B cell (primary cell): ENCODE measurements at regions not wholly inside any gene's neighbourhood (a gene's known extent, or its start where the extent isn't known, plus 50 kb on each side); places are given as distances from the start of the nearest gene placed in this dataset.

Experiments used
- ATAC-seq: fragments of 200-7000 bp; cut with Tn5 transposase; one replicate; pipeline ENCODE4 v1.10.0; 2021; ENCODE audit warnings: low read depth, mild to moderate bottlenecking, moderate number of reproducible peaks, moderate library complexity
- CTCF ChIA-PET: fragments of 350-600 bp; sonication (Branson Sonifier 250); formaldehyde crosslinking; loops from one replicate; lab custom pipeline; 2021; ENCODE audit warnings: antibody characterized with exemption, inconsistent platforms; lab: Charles Lee
- POLR2A ChIA-PET: fragments of 350-600 bp; sonication (Branson Sonifier 250); formaldehyde crosslinking; loops from one replicate; lab custom pipeline; 2021; ENCODE audit warnings: antibody characterized with exemption; lab: Charles Lee
- DNase-seq: peaks from one replicate; pipeline ENCODE4 v3.0.0; 2013
- H2AFZ ChIP-seq: 2 replicates; pipeline ENCODE4 v1.6.1; 2012; ENCODE audit warnings: mild to moderate bottlenecking, low read depth, low read length; ENCODE audit not compliant: insufficient read depth, poor library complexity, severe bottlenecking
- H3K27ac ChIP-seq, 2 donors: 1 replicate in 1 of 2; 2 replicates in 1 of 2; pipeline ENCODE4 v1.5.1; 2012 to 2013; ENCODE audit warnings: low read length in 2 of 2, mild to moderate bottlenecking in 2 of 2, moderate library complexity in 1 of 2
- H3K27me3 ChIP-seq, 4 experiments: fragments of 200-600 bp in 1 of 4; sonication (generic) in 1 of 4; replicated peaks in 1 of 4; 1 replicate in 2 of 4; 2 replicates in 2 of 4; pipeline versions ENCODE4 v1.6.1 to v1.7.0; 2013 to 2016; ENCODE audit warnings: low read length in 3 of 4, mild to moderate bottlenecking in 2 of 4, mixed read lengths in 1 of 4, moderate library complexity in 1 of 4; ENCODE audit not compliant: insufficient read depth in 4 of 4, control insufficient read depth in 3 of 4; ENCODE audit errors: control extremely low read depth in 1 of 4
- H3K36me3 ChIP-seq, 2 experiments: replicated peaks in 1 of 2; 1 replicate in 1 of 2; 2 replicates in 1 of 2; pipeline versions ENCODE4 v1.6.1 to v1.7.1; 2013; ENCODE audit warnings: low read length in 1 of 2; ENCODE audit not compliant: insufficient read depth in 2 of 2, control insufficient read depth in 1 of 2; ENCODE audit errors: control extremely low read depth in 1 of 2, extremely low read depth in 1 of 2
- H3K4me1 ChIP-seq, 2 donors: fragments of 200-600 bp in 1 of 2; sonication (generic) in 1 of 2; 1 replicate in 1 of 2; 2 replicates in 1 of 2; pipeline versions ENCODE4 v1.5.1 to v1.6.1; 2013 to 2017; ENCODE audit warnings: low read length in 2 of 2; ENCODE audit not compliant: control insufficient read depth in 2 of 2, insufficient read depth in 2 of 2
- H3K4me2 ChIP-seq: replicated peaks from 2 replicates; pipeline ENCODE3; 2012; ENCODE audit warnings: mild to moderate bottlenecking, low read depth, low read length; ENCODE audit not compliant: poor library complexity, severe bottlenecking
- H3K4me3 ChIP-seq, 5 experiments: fragments of 200-600 bp in 1 of 5; sonication (generic) in 1 of 5; 1 replicate in 3 of 5; 2 replicates in 2 of 5; pipeline versions ENCODE4 v1.5.1 to v1.7.0; 2011 to 2016; ENCODE audit warnings: low read length in 4 of 5, mild to moderate bottlenecking in 4 of 5, low read depth in 2 of 5, control low read depth in 1 of 5, moderate library complexity in 1 of 5; ENCODE audit not compliant: insufficient read depth in 1 of 5; ENCODE audit errors: control extremely low read depth in 1 of 5, extremely low read depth in 1 of 5
- H3K79me2 ChIP-seq: fragments of 200-600 bp; sonication (generic); one replicate; pipeline ENCODE4 v1.6.0; 2016; ENCODE audit warnings: low read length; ENCODE audit not compliant: control insufficient read depth, insufficient read depth
- H3K9ac ChIP-seq: fragments of 200-600 bp; sonication (generic); 2 replicates; pipeline ENCODE4 v1.6.1; 2017; ENCODE audit warnings: mild to moderate bottlenecking, low read length, moderate library complexity
- H3K9me3 ChIP-seq, 3 donors: one replicate each; pipeline versions ENCODE4 v1.6.1 to v1.7.1; 2013; ENCODE audit warnings: low read length in 2 of 3; ENCODE audit not compliant: control insufficient read depth in 2 of 3, insufficient read depth in 1 of 3; ENCODE audit errors: control extremely low read depth in 1 of 3
- H4K20me1 ChIP-seq: 2 replicates; pipeline ENCODE4 v1.6.0; 2012; ENCODE audit warnings: mild to moderate bottlenecking, low read length; ENCODE audit not compliant: insufficient read depth, control insufficient read depth, poor library complexity, severe bottlenecking
- H3K27ac Mint-ChIP-seq: one replicate; pipeline ENCODE4 v1.8.0; 2021; ENCODE audit warnings: mixed read lengths
- H3K27me3 Mint-ChIP-seq: one replicate; pipeline ENCODE4 v1.8.0; 2021; ENCODE audit warnings: mixed read lengths
- H3K4me1 Mint-ChIP-seq: one replicate; pipeline ENCODE4 v1.8.0; 2021; ENCODE audit warnings: mixed read lengths
- H3K4me3 Mint-ChIP-seq: one replicate; pipeline ENCODE4 v1.8.0; 2021; ENCODE audit warnings: mixed read lengths
- H3K9me3 Mint-ChIP-seq: one replicate; pipeline ENCODE4 v1.8.0; 2022; ENCODE audit warnings: mixed read lengths; ENCODE audit not compliant: insufficient read depth
- CTCF ChIP-seq: fragments of 200-600 bp; IDR thresholded peaks from one replicate; pipeline ENCODE4 v1.8.0; 2022; ENCODE audit warnings: antibody characterized with exemption, mild to moderate bottlenecking
- EZH2 ChIP-seq: IDR thresholded peaks from 2 replicates; pipeline ENCODE4 v1.6.1; 2012; ENCODE audit warnings: borderline replicate concordance, low read depth, mild to moderate bottlenecking, moderate library complexity, low read length; ENCODE audit not compliant: insufficient read depth, poor library complexity, severe bottlenecking
- WGBS: methylation state at CpG from one replicate; pipeline ENCODE4 v1.1.5; 2013; ENCODE audit warnings: missing lambda C conversion rate; ENCODE audit not compliant: insufficient coverage; 5-methylcytosine and 5-hydroxymethylcytosine counted together
- intact Hi-C: fragments of 100-400 bp; cut with micrococcal nuclease; formaldehyde crosslinking; loops from one replicate; pipeline ENCODE4 v1.10.0; 2022

GRCh38 chr1:191662746-191663145 is 495.5 kb upstream of the RGS18 start:
- H3K27ac ChIP-seq: no peak overlapping the region
- DNase-seq (no peak), ATAC-seq (no peak)
- POLR2A ChIA-PET: no interaction called here
- Mint-ChIP-seq H3K4me3 (no peak overlapping the region), H3K27me3 (no peaks in the 10 kb centered on the region), H3K9me3 (no peaks in the 10 kb centered on the region), H3K27ac (no peak overlapping the region), H3K4me1 (no peaks in the 10 kb centered on the region)
- intact Hi-C loops: no loop called here
- H3K79me2 ChIP-seq: no peaks in the 10 kb centered on the region
- no peak overlapping the region for H3K9ac ChIP-seq
- H3K4me1 ChIP-seq: no peaks in the 10 kb centered on the region
- no CpG with 5 or more reads among the region's 1 CpG for WGBS
- H4K20me1 ChIP-seq: no peaks in the 10 kb centered on the region
- H3K27me3 ChIP-seq: no peaks in the 10 kb centered on the region
- CTCF ChIA-PET: no interaction called here
- no peaks in the 10 kb centered on the region for H3K9me3 ChIP-seq
- H3K4me2 ChIP-seq: no peak overlapping the region
- no peak overlapping the region for H3K4me3 ChIP-seq
- no peaks in the 10 kb centered on the region for H3K36me3 ChIP-seq
- H2AFZ ChIP-seq: no peak overlapping the region
- TF ChIP-seq EZH2 (no peak), CTCF (no peak)

GRCh38 chr1:191668525-191668924 is 489.7 kb upstream of the RGS18 start:
- H3K27me3 Mint-ChIP-seq: no peaks in the 10 kb centered on the region
- ATAC-seq (no peak), DNase-seq (no peak)
- no peaks in the 10 kb centered on the region for H4K20me1 ChIP-seq
- no peak overlapping the region for H3K4me3 ChIP-seq
- TF ChIP-seq CTCF: no peak
- TF ChIP-seq EZH2: no peak
- ChIA-PET POLR2A (no interaction called here), CTCF (no interaction called here)
- no peak overlapping the region for H3K9ac ChIP-seq
- H3K4me1 ChIP-seq: no peaks in the 10 kb centered on the region
- no peaks in the 10 kb centered on the region for H3K36me3 ChIP-seq
- 100% methylated on average over 2 of the region's 5 CpGs for WGBS
- no peaks in the 10 kb centered on the region for H3K4me1 Mint-ChIP-seq
- H3K27me3 ChIP-seq: no peaks in the 10 kb centered on the region
- no peaks in the 10 kb centered on the region for H3K9me3 ChIP-seq
- no peak overlapping the region for H3K4me2 ChIP-seq
- no peak overlapping the region for H2AFZ ChIP-seq
- H3K27ac ChIP-seq: no peak overlapping the region
- intact Hi-C loops: no loop called here
- no peaks in the 10 kb centered on the region for H3K9me3 Mint-ChIP-seq
- no peak overlapping the region for H3K4me3 Mint-ChIP-seq
- no peak overlapping the region for H3K27ac Mint-ChIP-seq
- no peaks in the 10 kb centered on the region for H3K79me2 ChIP-seq
